ENCODE measurements at regions not wholly inside any gene's neighbourhood (a gene's known extent, or its start where the extent isn't known, plus 50 kb on each side); places are given as distances from the start of the nearest gene placed in this dataset.

GRCh38 chr14:34234258-34234657 is 227.8 kb downstream of the SPTSSA start:
- H3K27me3 Mint-ChIP-seq (ENCODE audit: unreplicated experiment) = peaks cover 2% of the 10 kb centered on the region
- no peaks in the 10 kb centered on the region for H3K36me3 Mint-ChIP-seq (ENCODE audit: unreplicated experiment)
- no peaks in the 10 kb centered on the region for H3K4me1 Mint-ChIP-seq (ENCODE audit: unreplicated experiment)
- H3K4me3 Mint-ChIP-seq (ENCODE audit: unreplicated experiment) = no peak overlapping the region
- H3K27ac Mint-ChIP-seq (ENCODE audit: unreplicated experiment) = no peak overlapping the region
- no peak for DNase-seq (ENCODE audit: extremely low spot score, unreplicated experiment)
- TF ChIP-seq, protein P1, sequence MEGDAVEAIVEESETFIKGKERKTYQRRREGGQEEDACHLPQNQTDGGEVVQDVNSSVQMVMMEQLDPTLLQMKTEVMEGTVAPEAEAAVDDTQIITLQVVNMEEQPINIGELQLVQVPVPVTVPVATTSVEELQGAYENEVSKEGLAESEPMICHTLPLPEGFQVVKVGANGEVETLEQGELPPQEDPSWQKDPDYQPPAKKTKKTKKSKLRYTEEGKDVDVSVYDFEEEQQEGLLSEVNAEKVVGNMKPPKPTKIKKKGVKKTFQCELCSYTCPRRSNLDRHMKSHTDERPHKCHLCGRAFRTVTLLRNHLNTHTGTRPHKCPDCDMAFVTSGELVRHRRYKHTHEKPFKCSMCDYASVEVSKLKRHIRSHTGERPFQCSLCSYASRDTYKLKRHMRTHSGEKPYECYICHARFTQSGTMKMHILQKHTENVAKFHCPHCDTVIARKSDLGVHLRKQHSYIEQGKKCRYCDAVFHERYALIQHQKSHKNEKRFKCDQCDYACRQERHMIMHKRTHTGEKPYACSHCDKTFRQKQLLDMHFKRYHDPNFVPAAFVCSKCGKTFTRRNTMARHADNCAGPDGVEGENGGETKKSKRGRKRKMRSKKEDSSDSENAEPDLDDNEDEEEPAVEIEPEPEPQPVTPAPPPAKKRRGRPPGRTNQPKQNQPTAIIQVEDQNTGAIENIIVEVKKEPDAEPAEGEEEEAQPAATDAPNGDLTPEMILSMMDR (IDR thresholded peaks at IDR 0.05) = no peak
- H3K9me3 Mint-ChIP-seq (ENCODE audit: unreplicated experiment) = no peaks in the 10 kb centered on the region

DNA sequence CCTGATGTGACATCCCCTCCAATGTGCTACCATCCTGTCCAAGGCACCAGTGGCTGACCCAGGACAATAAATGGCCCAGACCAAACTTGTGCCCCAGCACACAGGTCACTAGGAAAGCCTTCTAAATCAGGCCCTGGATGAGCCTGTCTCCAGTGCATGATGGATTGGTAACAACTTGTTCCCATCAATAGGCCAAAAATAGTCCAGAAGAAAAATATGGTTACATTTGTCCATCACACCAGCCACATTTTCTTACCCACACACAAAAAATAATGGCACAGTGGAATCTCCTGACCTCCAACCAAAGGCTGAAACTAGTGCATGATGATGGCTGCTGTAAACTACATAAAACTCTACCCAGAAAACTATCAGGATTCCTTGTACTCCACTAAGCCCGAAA is 228.4 kb downstream of the SPTSSA start:
- H3K36me3 Mint-ChIP-seq (ENCODE audit: unreplicated experiment) = no peaks in the 10 kb centered on the region
- peaks cover 2% of the 10 kb centered on the region for H3K27me3 Mint-ChIP-seq (ENCODE audit: unreplicated experiment)
- TF ChIP-seq, protein P1 (IDR thresholded peaks at IDR 0.05) = no peak
- H3K27ac Mint-ChIP-seq (ENCODE audit: unreplicated experiment) = no peak overlapping the region
- H3K4me3 Mint-ChIP-seq (ENCODE audit: unreplicated experiment) = no peak overlapping the region
- DNase-seq (ENCODE audit: extremely low spot score, unreplicated experiment) = no peak
- no peaks in the 10 kb centered on the region for H3K4me1 Mint-ChIP-seq (ENCODE audit: unreplicated experiment)
- H3K9me3 Mint-ChIP-seq (ENCODE audit: unreplicated experiment) = no peaks in the 10 kb centered on the region

DNA sequence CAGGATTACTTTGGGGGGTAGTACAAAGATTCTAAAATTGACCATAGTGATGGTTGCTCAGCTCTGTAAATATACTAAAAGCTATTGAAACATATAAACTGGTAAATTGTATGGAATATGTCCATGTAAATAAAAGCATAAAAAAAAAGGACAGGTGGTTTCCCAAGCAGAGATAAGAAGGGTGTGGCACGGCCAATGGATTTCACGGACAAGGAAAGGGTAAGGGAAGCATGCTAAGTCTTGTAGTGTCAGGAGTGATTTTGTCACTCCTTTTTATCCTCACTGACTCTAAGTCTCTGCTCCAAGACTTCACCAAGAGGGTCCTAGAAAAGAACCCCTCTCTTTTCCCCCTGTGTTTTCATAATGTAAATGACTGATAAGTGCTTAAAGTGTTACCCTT is 229.2 kb downstream of the SPTSSA start:
- Mint-ChIP-seq H3K9me3 (ENCODE audit: unreplicated experiment) (no peaks in the 10 kb centered on the region), H3K27ac (ENCODE audit: unreplicated experiment) (no peak overlapping the region), H3K4me3 (ENCODE audit: unreplicated experiment) (no peak overlapping the region), H3K36me3 (ENCODE audit: unreplicated experiment) (no peaks in the 10 kb centered on the region), H3K4me1 (ENCODE audit: unreplicated experiment) (peaks cover 2% of the 10 kb centered on the region), H3K27me3 (ENCODE audit: unreplicated experiment) (peaks cover 3% of the 10 kb centered on the region)
- TF ChIP-seq, protein P1 (IDR thresholded peaks at IDR 0.05) = no peak
- no peak for DNase-seq (ENCODE audit: extremely low spot score, unreplicated experiment)

DNA sequence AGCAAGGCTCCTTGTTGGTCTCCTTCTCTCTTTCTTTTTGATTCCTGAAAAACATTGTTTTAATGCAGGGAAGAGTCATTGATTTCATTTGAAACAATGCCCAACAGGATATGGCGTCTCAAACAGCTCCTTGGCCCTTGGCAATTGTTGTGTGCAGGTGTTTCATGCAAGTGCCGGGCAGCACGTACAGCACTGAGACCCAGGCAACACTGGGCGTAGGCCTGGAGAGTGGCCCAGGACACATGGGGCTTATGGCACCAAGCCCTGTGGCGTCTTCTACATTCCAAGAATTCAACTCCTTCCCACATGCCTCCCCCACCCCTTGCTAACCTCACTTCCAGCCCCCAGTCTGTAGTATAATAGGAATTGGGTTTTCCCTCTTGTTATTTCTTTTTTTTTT is 230.4 kb downstream of the SPTSSA start:
- TF ChIP-seq, protein P1 (IDR thresholded peaks at IDR 0.05) = no peak
- no peak overlapping the region for H3K4me3 Mint-ChIP-seq (ENCODE audit: unreplicated experiment)
- H3K4me1 Mint-ChIP-seq (ENCODE audit: unreplicated experiment) = peaks cover 3% of the 10 kb centered on the region
- no peaks in the 10 kb centered on the region for H3K9me3 Mint-ChIP-seq (ENCODE audit: unreplicated experiment)
- no peak for DNase-seq (ENCODE audit: extremely low spot score, unreplicated experiment)
- no peak overlapping the region for H3K27ac Mint-ChIP-seq (ENCODE audit: unreplicated experiment)
- peaks cover 4% of the 10 kb centered on the region for H3K27me3 Mint-ChIP-seq (ENCODE audit: unreplicated experiment)
- H3K36me3 Mint-ChIP-seq (ENCODE audit: unreplicated experiment) = no peaks in the 10 kb centered on the region

DNA sequence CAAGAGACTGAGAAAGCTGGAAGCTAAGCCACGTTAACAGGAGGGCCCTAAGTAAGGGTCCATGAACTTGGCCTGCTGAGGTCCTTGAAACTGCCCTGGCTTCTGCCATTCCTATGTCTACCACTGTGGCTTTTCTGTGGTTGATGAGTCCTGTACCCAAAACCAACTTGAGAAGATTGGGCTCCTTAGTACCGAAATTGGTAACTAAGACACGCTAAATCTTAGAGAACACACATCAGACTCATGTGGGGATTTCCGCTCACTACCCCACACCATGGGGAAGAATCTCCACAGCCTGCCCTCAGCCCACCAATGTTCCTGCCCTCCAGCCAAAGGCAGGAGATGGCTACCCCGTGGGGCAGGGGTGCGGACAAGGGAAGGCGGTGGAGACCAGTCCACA is 232.9 kb downstream of the SPTSSA start:
- Mint-ChIP-seq H3K27me3 (ENCODE audit: unreplicated experiment) (peaks cover 4% of the 10 kb centered on the region), H3K9me3 (ENCODE audit: unreplicated experiment) (no peaks in the 10 kb centered on the region), H3K4me1 (ENCODE audit: unreplicated experiment) (peaks cover 3% of the 10 kb centered on the region), H3K4me3 (ENCODE audit: unreplicated experiment) (no peak overlapping the region), H3K27ac (ENCODE audit: unreplicated experiment) (no peak overlapping the region), H3K36me3 (ENCODE audit: unreplicated experiment) (no peaks in the 10 kb centered on the region)
- TF ChIP-seq, protein P1 (IDR thresholded peaks at IDR 0.05) = no peak
- DNase-seq (ENCODE audit: extremely low spot score, unreplicated experiment) = no peak
